ENCODE measurements at regions not wholly inside any gene's neighbourhood (a gene's known extent, or its start where the extent isn't known, plus 50 kb on each side); places are given as distances from the start of the nearest gene placed in this dataset.

- TF ChIP-seq, protein P1, sequence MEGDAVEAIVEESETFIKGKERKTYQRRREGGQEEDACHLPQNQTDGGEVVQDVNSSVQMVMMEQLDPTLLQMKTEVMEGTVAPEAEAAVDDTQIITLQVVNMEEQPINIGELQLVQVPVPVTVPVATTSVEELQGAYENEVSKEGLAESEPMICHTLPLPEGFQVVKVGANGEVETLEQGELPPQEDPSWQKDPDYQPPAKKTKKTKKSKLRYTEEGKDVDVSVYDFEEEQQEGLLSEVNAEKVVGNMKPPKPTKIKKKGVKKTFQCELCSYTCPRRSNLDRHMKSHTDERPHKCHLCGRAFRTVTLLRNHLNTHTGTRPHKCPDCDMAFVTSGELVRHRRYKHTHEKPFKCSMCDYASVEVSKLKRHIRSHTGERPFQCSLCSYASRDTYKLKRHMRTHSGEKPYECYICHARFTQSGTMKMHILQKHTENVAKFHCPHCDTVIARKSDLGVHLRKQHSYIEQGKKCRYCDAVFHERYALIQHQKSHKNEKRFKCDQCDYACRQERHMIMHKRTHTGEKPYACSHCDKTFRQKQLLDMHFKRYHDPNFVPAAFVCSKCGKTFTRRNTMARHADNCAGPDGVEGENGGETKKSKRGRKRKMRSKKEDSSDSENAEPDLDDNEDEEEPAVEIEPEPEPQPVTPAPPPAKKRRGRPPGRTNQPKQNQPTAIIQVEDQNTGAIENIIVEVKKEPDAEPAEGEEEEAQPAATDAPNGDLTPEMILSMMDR (IDR thresholded peaks at IDR 0.05), result no peak
- no peak for TF ChIP-seq POLR2A (IDR thresholded peaks at IDR 0.05)
These were observed 166.9 kb upstream of the GRK3 start for GRCh38 chr22:25397616-25398015.
